Tibial nerve (tissue), 4 donors: ENCODE measurements at regions not wholly inside any gene's neighbourhood (a gene's known extent, or its start where the extent isn't known, plus 50 kb on each side); places are given as distances from the start of the nearest gene placed in this dataset.
"Not testable (repeated sequence)": the region's sequence is repeated elsewhere in the genome, so short reads cannot be mapped to it uniquely, and the experiment has no call there.

Experiments
- DNase-seq, 2 donors: peaks; one replicate each; pipeline ENCODE4 v3.0.0-alpha.2; 2019; ENCODE audit warnings: low spot score in 2 of 2
- H3K27ac ChIP-seq, 4 donors: fragments of 200-600 bp; sonication (generic) in 3 of 4; one replicate each; pipeline ENCODE4 v1.5.1; 2017 to 2019; ENCODE audit warnings: mild to moderate bottlenecking in 1 of 4
- H3K27me3 ChIP-seq, 2 donors: fragments of 200-600 bp; sonication (generic) in 1 of 2; one replicate each; pipeline versions ENCODE4 v1.5.1 to v1.6.0; 2017 to 2019
- H3K36me3 ChIP-seq, 3 donors: fragments of 200-600 bp; sonication (generic); one replicate each; pipeline ENCODE4 v1.5.1; 2018 to 2019
- H3K4me1 ChIP-seq, 4 donors: fragments of 200-600 bp; sonication (generic) in 3 of 4; one replicate each; pipeline ENCODE4 v1.5.1; 2017 to 2019
- H3K4me3 ChIP-seq, 4 donors: fragments of 200-600 bp; sonication (generic) in 3 of 4; one replicate each; pipeline ENCODE4 v1.5.1; 2017 to 2019; ENCODE audit warnings: mild to moderate bottlenecking in 1 of 4, moderate library complexity in 1 of 4
- H3K9me3 ChIP-seq, 4 donors: fragments of 200-600 bp; sonication (generic) in 3 of 4; one replicate each; pipeline ENCODE4 v1.5.1; 2017 to 2019
- CTCF ChIP-seq, 5 experiments: fragments of 200-600 bp in 3 of 5; fragments of 450-650 bp in 2 of 5; sonication (generic) in 3 of 5; IDR thresholded peaks; one replicate each; pipeline ENCODE4 v1.5.1; 2016 to 2019; ENCODE audit warnings: antibody characterized with exemption in 5 of 5, mild to moderate bottlenecking in 3 of 5, moderate library complexity in 2 of 5
- EP300 ChIP-seq, 2 donors: sonication (generic); formaldehyde crosslinking; IDR thresholded peaks; one replicate each; pipeline ENCODE4 v1.6.1; 2017; ENCODE audit warnings: antibody characterized with exemption in 2 of 2, mild to moderate bottlenecking in 1 of 2
- POLR2A ChIP-seq, 2 donors: fragments of 450-650 bp; IDR thresholded peaks; one replicate each; pipeline ENCODE4 v1.6.1; 2017; ENCODE audit warnings: antibody characterized with exemption in 2 of 2, mild to moderate bottlenecking in 2 of 2, moderate library complexity in 2 of 2
- WGBS, 2 donors: methylation state at CpG; one replicate each; pipeline ENCODE4 v1.1.5; 2018; 5-methylcytosine and 5-hydroxymethylcytosine counted together

- Histone ChIP-seq H3K27ac (no peak overlapping the region), H3K4me3 (no peak overlapping the region), H3K4me1 (no peaks in the 10 kb centered on the region), H3K9me3 (no peaks in the 10 kb centered on the region), H3K27me3 (no peaks in the 10 kb centered on the region), H3K36me3 (no peaks in the 10 kb centered on the region)
- 73 to 79% methylated on average over 8 of the region's 8 CpGs for WGBS, 2 donors
- DNase-seq: no peak
- TF ChIP-seq EP300 (IDR thresholded peaks at IDR 0.05) (no peak), POLR2A (IDR thresholded peaks at IDR 0.05) (no peak), CTCF (IDR thresholded peaks at IDR 0.05) (no peak)
Measured at GRCh38 chr5:84869675-84870074, 485.0 kb upstream of the EDIL3 start.

GRCh38 chr5:84863936-84864335 is 479.3 kb upstream of the EDIL3 start:
- H3K4me3 ChIP-seq, H3K9me3 ChIP-seq, DNase-seq, H3K27me3 ChIP-seq, H3K36me3 ChIP-seq, H3K27ac ChIP-seq, H3K4me1 ChIP-seq: not testable (repeated sequence)
- 94 to 98% methylated on average over 19 of the region's 19 CpGs for WGBS, 2 donors

- TF ChIP-seq CTCF (IDR thresholded peaks at IDR 0.05): no peak
- no peak for TF ChIP-seq EP300 (IDR thresholded peaks at IDR 0.05)
- whole genome bisulfite sequencing, 2 donors: 57 to 68% methylated on average over 1 of the region's 1 CpG
Measured at GRCh38 chr5:84863020-84863419, 478.3 kb upstream of the EDIL3 start.

GRCh38 chr5:84862132-84862531 is 477.5 kb upstream of the EDIL3 start:
- TF ChIP-seq POLR2A (IDR thresholded peaks at IDR 0.05) (no peak), EP300 (IDR thresholded peaks at IDR 0.05) (no peak), CTCF (IDR thresholded peaks at IDR 0.05) (no peak)
- no peaks in the 10 kb centered on the region for H3K4me1 ChIP-seq
- DNase-seq: no peak
- peaks cover 0 to 4% (median 2%) of the 10 kb centered on the region in 4 donors for H3K9me3 ChIP-seq
- no peak overlapping the region for H3K27ac ChIP-seq
- no peaks in the 10 kb centered on the region for H3K27me3 ChIP-seq
- WGBS, 2 donors: 78 to 82% methylated on average over 7 of the region's 7 CpGs
- H3K4me3 ChIP-seq: no peak overlapping the region
- H3K36me3 ChIP-seq: no peaks in the 10 kb centered on the region

More at GRCh38 chr5:84863020-84863419, 478.3 kb upstream of the EDIL3 start:
- H3K36me3 ChIP-seq: no peaks in the 10 kb centered on the region
- no peaks in the 10 kb centered on the region for H3K27me3 ChIP-seq
- no peak for DNase-seq
- H3K4me3 ChIP-seq: no peak overlapping the region
- no peaks in the 10 kb centered on the region for H3K9me3 ChIP-seq
- no peaks in the 10 kb centered on the region for H3K4me1 ChIP-seq
- no peak overlapping the region for H3K27ac ChIP-seq

- Histone ChIP-seq H3K27me3 (no peaks in the 10 kb centered on the region), H3K4me1 (no peaks in the 10 kb centered on the region), H3K36me3 (no peaks in the 10 kb centered on the region), H3K27ac (no peak overlapping the region), H3K9me3 (peaks cover 0 to 11% (median 5%) of the 10 kb centered on the region in 4 donors), H3K4me3 (no peak overlapping the region)
- no peak for TF ChIP-seq EP300 (IDR thresholded peaks at IDR 0.05)
- TF ChIP-seq CTCF (IDR thresholded peaks at IDR 0.05): no peak
- TF ChIP-seq POLR2A (IDR thresholded peaks at IDR 0.05): no peak
- DNase-seq: no peak
- 57 to 61% methylated on average over 2 of the region's 2 CpGs for WGBS, 2 donors
Measured at GRCh38 chr5:84861306-84861705, 476.6 kb upstream of the EDIL3 start.

- no peaks in the 10 kb centered on the region for H3K36me3 ChIP-seq
- TF ChIP-seq EP300 (IDR thresholded peaks at IDR 0.05) (no peak), POLR2A (IDR thresholded peaks at IDR 0.05) (no peak), CTCF (IDR thresholded peaks at IDR 0.05) (no peak)
- H3K27ac ChIP-seq: no peak overlapping the region
- no peak for DNase-seq
- peaks cover 0 to 11% (median 5%) of the 10 kb centered on the region in 4 donors for H3K9me3 ChIP-seq
- no peaks in the 10 kb centered on the region for H3K4me1 ChIP-seq
- H3K27me3 ChIP-seq: no peaks in the 10 kb centered on the region
- H3K4me3 ChIP-seq: no peak overlapping the region
- 57 to 60% methylated on average over 1 of the region's 1 CpG for WGBS, 2 donors
Measured at GRCh38 chr5:84859056-84859455, 474.4 kb upstream of the EDIL3 start.
